B cell (primary cell): ENCODE measurements at regions not wholly inside any gene's neighbourhood (a gene's known extent, or its start where the extent isn't known, plus 50 kb on each side); places are given as distances from the start of the nearest gene placed in this dataset.

ENCODE experiments used
- ATAC-seq: fragments of 200-7000 bp; cut with Tn5 transposase; one replicate; pipeline ENCODE4 v1.10.0; 2021; ENCODE audit warnings: low read depth, mild to moderate bottlenecking, moderate number of reproducible peaks, moderate library complexity
- CTCF ChIA-PET: fragments of 350-600 bp; sonication (Branson Sonifier 250); formaldehyde crosslinking; loops from one replicate; lab custom pipeline; 2021; ENCODE audit warnings: antibody characterized with exemption, inconsistent platforms; lab: Charles Lee
- POLR2A ChIA-PET: fragments of 350-600 bp; sonication (Branson Sonifier 250); formaldehyde crosslinking; loops from one replicate; lab custom pipeline; 2021; ENCODE audit warnings: antibody characterized with exemption; lab: Charles Lee
- DNase-seq: peaks from one replicate; pipeline ENCODE4 v3.0.0; 2013
- H2AFZ ChIP-seq: 2 replicates; pipeline ENCODE4 v1.6.1; 2012; ENCODE audit warnings: mild to moderate bottlenecking, low read depth, low read length; ENCODE audit not compliant: insufficient read depth, poor library complexity, severe bottlenecking
- H3K27ac ChIP-seq, 2 donors: 1 replicate in 1 of 2; 2 replicates in 1 of 2; pipeline ENCODE4 v1.5.1; 2012 to 2013; ENCODE audit warnings: low read length in 2 of 2, mild to moderate bottlenecking in 2 of 2, moderate library complexity in 1 of 2
- H3K27me3 ChIP-seq, 4 experiments: fragments of 200-600 bp in 1 of 4; sonication (generic) in 1 of 4; replicated peaks in 1 of 4; 1 replicate in 2 of 4; 2 replicates in 2 of 4; pipeline versions ENCODE4 v1.6.1 to v1.7.0; 2013 to 2016; ENCODE audit warnings: low read length in 3 of 4, mild to moderate bottlenecking in 2 of 4, mixed read lengths in 1 of 4, moderate library complexity in 1 of 4; ENCODE audit not compliant: insufficient read depth in 4 of 4, control insufficient read depth in 3 of 4; ENCODE audit errors: control extremely low read depth in 1 of 4
- H3K36me3 ChIP-seq, 2 experiments: replicated peaks in 1 of 2; 1 replicate in 1 of 2; 2 replicates in 1 of 2; pipeline versions ENCODE4 v1.6.1 to v1.7.1; 2013; ENCODE audit warnings: low read length in 1 of 2; ENCODE audit not compliant: insufficient read depth in 2 of 2, control insufficient read depth in 1 of 2; ENCODE audit errors: control extremely low read depth in 1 of 2, extremely low read depth in 1 of 2
- H3K4me1 ChIP-seq, 2 donors: fragments of 200-600 bp in 1 of 2; sonication (generic) in 1 of 2; 1 replicate in 1 of 2; 2 replicates in 1 of 2; pipeline versions ENCODE4 v1.5.1 to v1.6.1; 2013 to 2017; ENCODE audit warnings: low read length in 2 of 2; ENCODE audit not compliant: control insufficient read depth in 2 of 2, insufficient read depth in 2 of 2
- H3K4me2 ChIP-seq: replicated peaks from 2 replicates; pipeline ENCODE3; 2012; ENCODE audit warnings: mild to moderate bottlenecking, low read depth, low read length; ENCODE audit not compliant: poor library complexity, severe bottlenecking
- H3K4me3 ChIP-seq, 5 experiments: fragments of 200-600 bp in 1 of 5; sonication (generic) in 1 of 5; 1 replicate in 3 of 5; 2 replicates in 2 of 5; pipeline versions ENCODE4 v1.5.1 to v1.7.0; 2011 to 2016; ENCODE audit warnings: low read length in 4 of 5, mild to moderate bottlenecking in 4 of 5, low read depth in 2 of 5, control low read depth in 1 of 5, moderate library complexity in 1 of 5; ENCODE audit not compliant: insufficient read depth in 1 of 5; ENCODE audit errors: control extremely low read depth in 1 of 5, extremely low read depth in 1 of 5
- H3K79me2 ChIP-seq: fragments of 200-600 bp; sonication (generic); one replicate; pipeline ENCODE4 v1.6.0; 2016; ENCODE audit warnings: low read length; ENCODE audit not compliant: control insufficient read depth, insufficient read depth
- H3K9ac ChIP-seq: fragments of 200-600 bp; sonication (generic); 2 replicates; pipeline ENCODE4 v1.6.1; 2017; ENCODE audit warnings: mild to moderate bottlenecking, low read length, moderate library complexity
- H3K9me3 ChIP-seq, 3 donors: one replicate each; pipeline versions ENCODE4 v1.6.1 to v1.7.1; 2013; ENCODE audit warnings: low read length in 2 of 3; ENCODE audit not compliant: control insufficient read depth in 2 of 3, insufficient read depth in 1 of 3; ENCODE audit errors: control extremely low read depth in 1 of 3
- H4K20me1 ChIP-seq: 2 replicates; pipeline ENCODE4 v1.6.0; 2012; ENCODE audit warnings: mild to moderate bottlenecking, low read length; ENCODE audit not compliant: insufficient read depth, control insufficient read depth, poor library complexity, severe bottlenecking
- H3K27ac Mint-ChIP-seq: one replicate; pipeline ENCODE4 v1.8.0; 2021; ENCODE audit warnings: mixed read lengths
- H3K27me3 Mint-ChIP-seq: one replicate; pipeline ENCODE4 v1.8.0; 2021; ENCODE audit warnings: mixed read lengths
- H3K4me1 Mint-ChIP-seq: one replicate; pipeline ENCODE4 v1.8.0; 2021; ENCODE audit warnings: mixed read lengths
- H3K4me3 Mint-ChIP-seq: one replicate; pipeline ENCODE4 v1.8.0; 2021; ENCODE audit warnings: mixed read lengths
- H3K9me3 Mint-ChIP-seq: one replicate; pipeline ENCODE4 v1.8.0; 2022; ENCODE audit warnings: mixed read lengths; ENCODE audit not compliant: insufficient read depth
- CTCF ChIP-seq: fragments of 200-600 bp; IDR thresholded peaks from one replicate; pipeline ENCODE4 v1.8.0; 2022; ENCODE audit warnings: antibody characterized with exemption, mild to moderate bottlenecking
- EZH2 ChIP-seq: IDR thresholded peaks from 2 replicates; pipeline ENCODE4 v1.6.1; 2012; ENCODE audit warnings: borderline replicate concordance, low read depth, mild to moderate bottlenecking, moderate library complexity, low read length; ENCODE audit not compliant: insufficient read depth, poor library complexity, severe bottlenecking
- WGBS: methylation state at CpG from one replicate; pipeline ENCODE4 v1.1.5; 2013; ENCODE audit warnings: missing lambda C conversion rate; ENCODE audit not compliant: insufficient coverage; 5-methylcytosine and 5-hydroxymethylcytosine counted together
- intact Hi-C: fragments of 100-400 bp; cut with micrococcal nuclease; formaldehyde crosslinking; loops from one replicate; pipeline ENCODE4 v1.10.0; 2022

GRCh38 chr5:82659115-82659514 is 381.0 kb upstream of the RPS23 start:
- POLR2A ChIA-PET, result no interaction called here
- TF ChIP-seq CTCF, result no peak
- no peak for TF ChIP-seq EZH2
- Histone ChIP-seq H4K20me1 (no peaks in the 10 kb centered on the region), H3K27ac (no peak overlapping the region), H3K4me3 (no peak overlapping the region), H3K4me2 (no peak overlapping the region), H3K9me3 (peaks cover 0 to 2% (median 0%) of the 10 kb centered on the region in 3 donors), H3K79me2 (no peaks in the 10 kb centered on the region), H3K4me1 (no peaks in the 10 kb centered on the region), H3K36me3 (no peaks in the 10 kb centered on the region), H3K27me3 (no peaks in the 10 kb centered on the region), H2AFZ (no peak overlapping the region), H3K9ac (no peak overlapping the region)
- no peaks in the 10 kb centered on the region for H3K9me3 Mint-ChIP-seq
- DNase-seq (no peak), ATAC-seq (no peak)
- no peaks in the 10 kb centered on the region for H3K4me1 Mint-ChIP-seq
- 100% methylated on average over 2 of the region's 2 CpGs for WGBS
- H3K4me3 Mint-ChIP-seq, result no peak overlapping the region
- intact Hi-C loops, result no loop called here
- H3K27ac Mint-ChIP-seq, result no peak overlapping the region
- CTCF ChIA-PET, result no interaction called here
- H3K27me3 Mint-ChIP-seq, result no peaks in the 10 kb centered on the region

- no peak for DNase-seq
- no peaks in the 10 kb centered on the region for H3K4me1 Mint-ChIP-seq
- no peak overlapping the region for H2AFZ ChIP-seq
- H3K4me1 ChIP-seq, result no peaks in the 10 kb centered on the region
- no peaks in the 10 kb centered on the region for H3K9me3 Mint-ChIP-seq
- H3K4me3 ChIP-seq, result no peak overlapping the region
- no peak for ATAC-seq
- no peak overlapping the region for H3K9ac ChIP-seq
- ChIA-PET CTCF (no interaction called here), POLR2A (no interaction called here)
- H3K79me2 ChIP-seq, result no peaks in the 10 kb centered on the region
- no peak for TF ChIP-seq EZH2
- no peak for TF ChIP-seq CTCF
- intact Hi-C loops, result no loop called here
- no peak overlapping the region for H3K4me2 ChIP-seq
- no peak overlapping the region for H3K27ac Mint-ChIP-seq
- no peaks in the 10 kb centered on the region for H3K27me3 ChIP-seq
- H3K4me3 Mint-ChIP-seq, result no peak overlapping the region
- no peaks in the 10 kb centered on the region for H3K27me3 Mint-ChIP-seq
- H4K20me1 ChIP-seq, result no peaks in the 10 kb centered on the region
- peaks cover 0 to 2% (median 0%) of the 10 kb centered on the region in 3 donors for H3K9me3 ChIP-seq
- no peak overlapping the region for H3K27ac ChIP-seq
- no peaks in the 10 kb centered on the region for H3K36me3 ChIP-seq
- 56% methylated on average over 4 of the region's 5 CpGs for WGBS
These were observed 379.0 kb upstream of the RPS23 start for GRCh38 chr5:82657033-82657699.
